ENCODE measurements at regions not wholly inside any gene's neighbourhood (a gene's known extent, or its start where the extent isn't known, plus 50 kb on each side); places are given as distances from the start of the nearest gene placed in this dataset.
"Not testable (repeated sequence)": the region's sequence is repeated elsewhere in the genome, so short reads cannot be mapped to it uniquely, and the experiment has no call there.

- not testable (repeated sequence) for TF ChIP-seq CTCF, POLR2A, POLR2AphosphoS5 (IDR thresholded peaks at IDR 0.05)
Measured at GRCh38 chr14:106116339-106116930, 590.1 kb downstream of the TMEM121 start.
